ENCODE measurements at regions not wholly inside any gene's neighbourhood (a gene's known extent, or its start where the extent isn't known, plus 50 kb on each side); places are given as distances from the start of the nearest gene placed in this dataset.

DNA sequence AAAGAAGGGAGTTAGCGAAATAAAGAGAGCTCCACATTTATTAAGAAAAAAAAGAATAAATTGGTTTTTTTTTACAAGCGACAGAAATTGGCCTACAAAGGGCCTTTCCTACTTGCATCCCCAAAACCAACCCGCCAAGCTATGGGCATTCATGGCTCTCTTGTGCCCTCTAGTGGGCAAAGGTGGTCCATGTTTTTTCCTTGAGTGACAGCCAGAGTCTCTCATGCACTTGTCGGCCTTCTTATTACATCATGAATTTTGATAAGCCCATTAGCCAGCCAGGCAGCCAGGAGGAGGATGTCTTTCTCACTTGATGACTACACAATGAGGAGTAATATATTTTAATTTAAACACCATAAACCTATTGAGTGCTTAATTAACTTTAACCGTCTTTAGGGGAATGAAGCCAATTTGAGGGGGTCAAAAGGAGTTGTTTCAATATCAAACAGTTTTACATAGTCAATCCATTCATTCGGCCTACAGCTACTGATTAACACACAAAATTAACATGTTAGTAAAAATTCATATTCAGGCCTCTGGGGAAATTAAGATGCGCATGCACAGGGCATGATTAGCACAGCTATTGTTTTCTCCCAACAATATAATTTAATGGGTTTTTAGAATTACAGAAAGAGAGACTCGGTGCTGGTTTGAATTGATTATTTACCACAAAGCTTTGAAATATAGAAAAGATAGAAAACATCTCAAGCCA lies 85.5 kb downstream of the RCN1 start:
- WGBS (ENCODE audit: insufficient coverage, insufficient read length), result no CpG with 5 or more reads among the region's 8 CpGs
- no peaks in the 10 kb centered on the region for H3K36me3 ChIP-seq (ENCODE audit: control insufficient read depth, insufficient read depth, low read length)
- no peaks in the 10 kb centered on the region for H3K9me3 ChIP-seq (ENCODE audit: control insufficient read depth, insufficient read depth, low read length)
- H3K4me1 ChIP-seq (ENCODE audit: control insufficient read depth, insufficient read depth, low read length), result no peaks in the 10 kb centered on the region
- DNase-seq (ENCODE audit: low read depth, low spot score), result peak; percentile 64
- no peaks in the 10 kb centered on the region for H3K27me3 ChIP-seq (ENCODE audit: control insufficient read depth, insufficient read depth, low read length)
- H3K27ac ChIP-seq (ENCODE audit: low read length), result no peak overlapping the region
- H3K4me3 ChIP-seq (ENCODE audit: low read length), result no peak overlapping the region

- H3K27ac ChIP-seq (ENCODE audit: low read length), result no peak overlapping the region
- H3K36me3 ChIP-seq (ENCODE audit: control insufficient read depth, insufficient read depth, low read length), result no peaks in the 10 kb centered on the region
- no peaks in the 10 kb centered on the region for H3K4me1 ChIP-seq (ENCODE audit: control insufficient read depth, insufficient read depth, low read length)
- no CpG with 5 or more reads among the region's 7 CpGs for WGBS (ENCODE audit: insufficient coverage, insufficient read length)
- DNase-seq (ENCODE audit: low read depth, low spot score), result no peak
- H3K27me3 ChIP-seq (ENCODE audit: control insufficient read depth, insufficient read depth, low read length), result no peaks in the 10 kb centered on the region
- H3K9me3 ChIP-seq (ENCODE audit: control insufficient read depth, insufficient read depth, low read length), result no peaks in the 10 kb centered on the region
- no peak overlapping the region for H3K4me3 ChIP-seq (ENCODE audit: low read length)
Measured at GRCh38 chr11:32178692-32179091, 87.8 kb downstream of the RCN1 start.

- H3K36me3 ChIP-seq (ENCODE audit: control insufficient read depth, insufficient read depth, low read length), result no peaks in the 10 kb centered on the region
- H3K4me1 ChIP-seq (ENCODE audit: control insufficient read depth, insufficient read depth, low read length), result no peaks in the 10 kb centered on the region
- no peak overlapping the region for H3K4me3 ChIP-seq (ENCODE audit: low read length)
- DNase-seq (ENCODE audit: low read depth, low spot score), result no peak
- WGBS (ENCODE audit: insufficient coverage, insufficient read length), result no CpG with 5 or more reads among the region's 3 CpGs
- no peak overlapping the region for H3K27ac ChIP-seq (ENCODE audit: low read length)
- H3K27me3 ChIP-seq (ENCODE audit: control insufficient read depth, insufficient read depth, low read length), result no peaks in the 10 kb centered on the region
- H3K9me3 ChIP-seq (ENCODE audit: control insufficient read depth, insufficient read depth, low read length), result no peaks in the 10 kb centered on the region
Measured at GRCh38 chr11:32183512-32183911, 92.6 kb downstream of the RCN1 start.

DNA sequence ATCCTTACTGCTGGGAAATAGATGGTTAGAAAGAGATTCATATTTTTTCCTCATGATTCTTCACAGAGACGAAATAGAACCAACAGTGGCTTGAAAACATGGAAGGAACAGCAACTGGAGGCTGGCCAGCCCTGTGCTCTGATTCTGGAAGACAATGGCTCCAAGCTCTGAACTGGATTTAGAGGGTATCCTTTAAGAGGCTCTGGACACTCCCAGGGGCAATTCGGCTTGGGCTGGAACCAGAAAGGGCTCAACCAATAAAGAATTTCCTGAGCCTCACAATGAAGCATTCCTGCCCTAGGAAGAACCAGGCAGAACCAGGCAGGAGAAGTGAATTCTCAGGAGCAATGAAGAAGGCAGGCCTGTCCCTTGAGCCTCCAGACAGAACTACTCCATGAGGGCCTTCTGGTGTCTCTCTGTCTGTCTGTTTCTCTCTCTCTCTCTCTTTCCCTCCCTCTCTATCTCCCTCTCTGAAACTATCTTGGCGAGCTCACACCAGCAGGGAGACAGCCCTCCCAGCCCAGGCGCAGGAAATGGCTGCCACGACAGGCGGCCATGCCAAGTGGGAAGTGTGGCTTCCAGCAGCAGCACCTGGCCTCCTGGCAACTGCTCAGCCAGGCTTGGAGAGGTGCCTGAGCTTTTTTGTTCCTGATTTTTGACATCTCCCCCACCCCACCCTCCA lies 93.3 kb downstream of the RCN1 start:
- Histone ChIP-seq H3K27ac (ENCODE audit: low read length) (no peak overlapping the region), H3K4me3 (ENCODE audit: low read length) (no peak overlapping the region), H3K36me3 (ENCODE audit: control insufficient read depth, insufficient read depth, low read length) (no peaks in the 10 kb centered on the region), H3K4me1 (ENCODE audit: control insufficient read depth, insufficient read depth, low read length) (no peaks in the 10 kb centered on the region), H3K9me3 (ENCODE audit: control insufficient read depth, insufficient read depth, low read length) (no peaks in the 10 kb centered on the region), H3K27me3 (ENCODE audit: control insufficient read depth, insufficient read depth, low read length) (no peaks in the 10 kb centered on the region)
- DNase-seq (ENCODE audit: low read depth, low spot score), result no peak
- WGBS (ENCODE audit: insufficient coverage, insufficient read length), result no CpG with 5 or more reads among the region's 6 CpGs

GRCh38 chr11:32184723-32185376 lies 94.0 kb downstream of the RCN1 start:
- no CpG with 5 or more reads among the region's 10 CpGs for WGBS (ENCODE audit: insufficient coverage, insufficient read length)
- H3K9me3 ChIP-seq (ENCODE audit: control insufficient read depth, insufficient read depth, low read length), result no peaks in the 10 kb centered on the region
- no peaks in the 10 kb centered on the region for H3K4me1 ChIP-seq (ENCODE audit: control insufficient read depth, insufficient read depth, low read length)
- no peak overlapping the region for H3K27ac ChIP-seq (ENCODE audit: low read length)
- H3K27me3 ChIP-seq (ENCODE audit: control insufficient read depth, insufficient read depth, low read length), result no peaks in the 10 kb centered on the region
- H3K36me3 ChIP-seq (ENCODE audit: control insufficient read depth, insufficient read depth, low read length), result no peaks in the 10 kb centered on the region
- no peak overlapping the region for H3K4me3 ChIP-seq (ENCODE audit: low read length)
- DNase-seq (ENCODE audit: low read depth, low spot score), result no peak

GRCh38 chr11:32186118-32186517 lies 95.2 kb downstream of the RCN1 start:
- Histone ChIP-seq H3K27ac (ENCODE audit: low read length) (no peak overlapping the region), H3K4me1 (ENCODE audit: control insufficient read depth, insufficient read depth, low read length) (no peaks in the 10 kb centered on the region), H3K4me3 (ENCODE audit: low read length) (no peak overlapping the region), H3K36me3 (ENCODE audit: control insufficient read depth, insufficient read depth, low read length) (no peaks in the 10 kb centered on the region), H3K27me3 (ENCODE audit: control insufficient read depth, insufficient read depth, low read length) (no peaks in the 10 kb centered on the region), H3K9me3 (ENCODE audit: control insufficient read depth, insufficient read depth, low read length) (no peaks in the 10 kb centered on the region)
- no CpG with 5 or more reads among the region's 2 CpGs for WGBS (ENCODE audit: insufficient coverage, insufficient read length)
- DNase-seq (ENCODE audit: low read depth, low spot score), result no peak

DNA sequence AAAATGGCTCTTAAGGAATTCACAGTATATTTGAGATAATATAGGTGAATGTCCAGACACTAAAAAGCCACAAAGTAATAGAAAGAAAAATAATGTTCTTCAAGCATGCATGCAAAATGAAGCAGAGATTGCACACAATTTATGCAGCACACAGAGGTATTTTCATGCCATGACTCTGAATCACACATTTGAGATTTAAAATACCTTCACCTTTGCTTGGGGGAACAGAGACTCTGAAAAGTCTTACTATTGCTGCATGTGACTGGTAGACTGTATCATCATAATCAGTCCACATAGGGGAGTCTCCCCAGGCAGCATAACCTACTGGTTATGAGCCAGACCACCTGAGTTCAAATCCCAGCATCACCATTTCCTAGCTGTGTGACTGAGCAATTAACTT lies 96.2 kb downstream of the RCN1 start:
- Histone ChIP-seq H3K27me3 (ENCODE audit: control insufficient read depth, insufficient read depth, low read length) (no peaks in the 10 kb centered on the region), H3K27ac (ENCODE audit: low read length) (no peak overlapping the region), H3K36me3 (ENCODE audit: control insufficient read depth, insufficient read depth, low read length) (no peaks in the 10 kb centered on the region), H3K9me3 (ENCODE audit: control insufficient read depth, insufficient read depth, low read length) (no peaks in the 10 kb centered on the region), H3K4me3 (ENCODE audit: low read length) (no peak overlapping the region), H3K4me1 (ENCODE audit: control insufficient read depth, insufficient read depth, low read length) (no peaks in the 10 kb centered on the region)
- no peak for DNase-seq (ENCODE audit: low read depth, low spot score)

- no peaks in the 10 kb centered on the region for H3K27me3 ChIP-seq (ENCODE audit: control insufficient read depth, insufficient read depth, low read length)
Measured at GRCh38 chr11:32188785-32189184, 97.9 kb downstream of the RCN1 start.

DNA sequence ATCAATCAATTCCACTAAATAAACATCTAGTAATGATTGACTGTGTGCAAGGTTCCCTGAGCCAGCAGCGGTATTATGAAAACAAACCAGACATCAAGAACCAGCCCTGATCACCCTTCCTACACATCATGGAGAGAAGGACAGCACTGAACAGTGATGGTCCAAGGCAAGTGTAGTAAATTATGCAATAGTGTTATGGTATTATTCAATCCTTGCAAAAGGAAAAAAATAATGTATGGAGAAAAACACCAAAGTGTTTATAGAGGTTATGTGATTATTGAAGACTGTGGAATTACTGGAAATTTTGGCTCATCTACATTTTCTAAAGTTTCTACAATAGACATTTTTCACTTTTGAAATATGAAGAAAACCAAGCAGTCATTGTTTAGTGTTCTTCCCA lies 105.3 kb downstream of the RCN1 start:
- H3K27me3 ChIP-seq (ENCODE audit: control insufficient read depth, insufficient read depth, low read length), result no peaks in the 10 kb centered on the region
- H3K27ac ChIP-seq (ENCODE audit: low read length), result no peak overlapping the region
- DNase-seq (ENCODE audit: low read depth, low spot score), result no peak
- no peak overlapping the region for H3K4me3 ChIP-seq (ENCODE audit: low read length)
- no peaks in the 10 kb centered on the region for H3K4me1 ChIP-seq (ENCODE audit: control insufficient read depth, insufficient read depth, low read length)
- WGBS (ENCODE audit: insufficient coverage, insufficient read length), result no CpG with 5 or more reads among the region's 1 CpG
- H3K9me3 ChIP-seq (ENCODE audit: control insufficient read depth, insufficient read depth, low read length), result no peaks in the 10 kb centered on the region
- no peaks in the 10 kb centered on the region for H3K36me3 ChIP-seq (ENCODE audit: control insufficient read depth, insufficient read depth, low read length)

More at GRCh38 chr11:32188785-32189184, 97.9 kb downstream of the RCN1 start:
- H3K4me1 ChIP-seq (ENCODE audit: control insufficient read depth, insufficient read depth, low read length), result no peaks in the 10 kb centered on the region
- no peak overlapping the region for H3K27ac ChIP-seq (ENCODE audit: low read length)
- DNase-seq (ENCODE audit: low read depth, low spot score), result no peak
- no CpG with 5 or more reads among the region's 4 CpGs for WGBS (ENCODE audit: insufficient coverage, insufficient read length)
- H3K36me3 ChIP-seq (ENCODE audit: control insufficient read depth, insufficient read depth, low read length), result no peaks in the 10 kb centered on the region
- H3K9me3 ChIP-seq (ENCODE audit: control insufficient read depth, insufficient read depth, low read length), result no peaks in the 10 kb centered on the region
- no peak overlapping the region for H3K4me3 ChIP-seq (ENCODE audit: low read length)

GRCh38 chr11:32198053-32198452 lies 107.2 kb downstream of the RCN1 start:
- Histone ChIP-seq H3K27me3 (ENCODE audit: control insufficient read depth, insufficient read depth, low read length) (no peaks in the 10 kb centered on the region), H3K27ac (ENCODE audit: low read length) (no peak overlapping the region), H3K9me3 (ENCODE audit: control insufficient read depth, insufficient read depth, low read length) (no peaks in the 10 kb centered on the region), H3K4me1 (ENCODE audit: control insufficient read depth, insufficient read depth, low read length) (no peaks in the 10 kb centered on the region), H3K4me3 (ENCODE audit: low read length) (no peak overlapping the region), H3K36me3 (ENCODE audit: control insufficient read depth, insufficient read depth, low read length) (no peaks in the 10 kb centered on the region)
- WGBS (ENCODE audit: insufficient coverage, insufficient read length), result no CpG with 5 or more reads among the region's 2 CpGs
- no peak for DNase-seq (ENCODE audit: low read depth, low spot score)

Data from iPS DF 6.9 (cell line).